Mucosa of descending colon (tissue), 3 donors: ENCODE measurements at regions not wholly inside any gene's neighbourhood (a gene's known extent, or its start where the extent isn't known, plus 50 kb on each side); places are given as distances from the start of the nearest gene placed in this dataset.

ENCODE experiments used
- ATAC-seq: fragments of 200-7000 bp; cut with Tn5 transposase; one replicate; pipeline ENCODE4 v1.9.1; 2020; ENCODE audit warnings: mild to moderate bottlenecking, moderate library complexity
- DNase-seq, 3 donors: peaks; one replicate each; pipeline ENCODE4 v3.0.0-alpha.2; 2020
- H3K36me3 ChIP-seq: fragments of 200-600 bp; one replicate; pipeline ENCODE4 v1.8.0; 2021; ENCODE audit warnings: low read depth, mild to moderate bottlenecking
- H3K4me1 ChIP-seq: fragments of 200-600 bp; one replicate; pipeline ENCODE4 v1.8.0; 2021; ENCODE audit warnings: low read depth, mild to moderate bottlenecking
- H3K4me3 ChIP-seq: fragments of 200-600 bp; one replicate; pipeline ENCODE4 v1.8.0; 2021; ENCODE audit warnings: mild to moderate bottlenecking
- H3K9me3 ChIP-seq: fragments of 200-600 bp; one replicate; pipeline ENCODE4 v1.8.0; 2021; ENCODE audit warnings: mild to moderate bottlenecking
- CTCF ChIP-seq: fragments of 200-600 bp; IDR thresholded peaks from one replicate; pipeline ENCODE4 v1.8.0; 2022; ENCODE audit warnings: antibody characterized with exemption, mild to moderate bottlenecking
- intact Hi-C, 2 donors: fragments of 100-400 bp; cut with DNase I in 1 of 2; cut with micrococcal nuclease in 1 of 2; formaldehyde crosslinking; loops; one replicate each; pipeline versions ENCODE4 v1.11.0 to v1.11.1; 2022; cut with DNase I, micrococcal nuclease
- donor health status: DM: no; HTN: no; CAD: no; lungs with moderate emphysema.
- donor health status: DM: no; HTN: no; CAD: no.
- donor health status: DM: no; HTN: yes; CAD: no.

GRCh38 chr13:76570510-76570971 lies 315.7 kb downstream of the KCTD12 start:
- Histone ChIP-seq H3K36me3 (no peaks in the 10 kb centered on the region), H3K4me1 (no peaks in the 10 kb centered on the region), H3K4me3 (no peak overlapping the region), H3K9me3 (no peaks in the 10 kb centered on the region)
- intact Hi-C loops: no loop called here
- TF ChIP-seq CTCF: no peak
- DNase-seq (no peak), ATAC-seq (no peak)

GRCh38 chr13:76556627-76557026 lies 329.6 kb downstream of the KCTD12 start:
- H3K4me3 ChIP-seq: no peak overlapping the region
- intact Hi-C loops: no loop called here
- H3K4me1 ChIP-seq: no peaks in the 10 kb centered on the region
- no peaks in the 10 kb centered on the region for H3K36me3 ChIP-seq
- DNase-seq (no peak), ATAC-seq (no peak)
- H3K9me3 ChIP-seq: no peaks in the 10 kb centered on the region
- no peak for TF ChIP-seq CTCF

- DNase-seq (no peak), ATAC-seq (no peak)
- TF ChIP-seq CTCF: no peak
- no peaks in the 10 kb centered on the region for H3K4me1 ChIP-seq
- H3K4me3 ChIP-seq: no peak overlapping the region
- no peaks in the 10 kb centered on the region for H3K9me3 ChIP-seq
- intact Hi-C loops: no loop called here
- no peaks in the 10 kb centered on the region for H3K36me3 ChIP-seq
These were observed 333.4 kb downstream of the KCTD12 start for GRCh38 chr13:76552807-76553206.

GRCh38 chr13:76552041-76552772 lies 334.0 kb downstream of the KCTD12 start:
- Histone ChIP-seq H3K9me3 (no peaks in the 10 kb centered on the region), H3K36me3 (no peaks in the 10 kb centered on the region), H3K4me1 (no peaks in the 10 kb centered on the region), H3K4me3 (no peak overlapping the region)
- DNase-seq: no peak
- TF ChIP-seq CTCF: no peak
- intact Hi-C loops: no loop called here
- no peak for ATAC-seq

GRCh38 chr13:76542176-76542575 lies 344.0 kb downstream of the KCTD12 start:
- no peaks in the 10 kb centered on the region for H3K4me1 ChIP-seq
- H3K9me3 ChIP-seq: no peaks in the 10 kb centered on the region
- H3K4me3 ChIP-seq: no peak overlapping the region
- no peak for DNase-seq
- intact Hi-C loops: no loop called here
- H3K36me3 ChIP-seq: no peaks in the 10 kb centered on the region
- no peak for TF ChIP-seq CTCF
- no peak for ATAC-seq

GRCh38 chr13:76538004-76538403 lies 348.2 kb downstream of the KCTD12 start:
- TF ChIP-seq CTCF: no peak
- ATAC-seq: no peak
- intact Hi-C loops: no loop called here

More at GRCh38 chr13:76538004-76538403, 348.2 kb downstream of the KCTD12 start:
- no peak for DNase-seq
- no peaks in the 10 kb centered on the region for H3K4me1 ChIP-seq
- H3K4me3 ChIP-seq: no peak overlapping the region
- no peaks in the 10 kb centered on the region for H3K36me3 ChIP-seq
- no peaks in the 10 kb centered on the region for H3K9me3 ChIP-seq
